GM12873 (cell line): ENCODE measurements at regions not wholly inside any gene's neighbourhood (a gene's known extent, or its start where the extent isn't known, plus 50 kb on each side); places are given as distances from the start of the nearest gene placed in this dataset.

Experiments used
- CTCF ChIP-seq: IDR thresholded peaks from 2 replicates; pipeline ENCODE4 v1.5.1; 2012; ENCODE audit warnings: low read depth, mild to moderate bottlenecking, moderate library complexity, low read length, control low read depth; ENCODE audit not compliant: insufficient read depth; ENCODE audit errors: missing control alignments

DNA sequence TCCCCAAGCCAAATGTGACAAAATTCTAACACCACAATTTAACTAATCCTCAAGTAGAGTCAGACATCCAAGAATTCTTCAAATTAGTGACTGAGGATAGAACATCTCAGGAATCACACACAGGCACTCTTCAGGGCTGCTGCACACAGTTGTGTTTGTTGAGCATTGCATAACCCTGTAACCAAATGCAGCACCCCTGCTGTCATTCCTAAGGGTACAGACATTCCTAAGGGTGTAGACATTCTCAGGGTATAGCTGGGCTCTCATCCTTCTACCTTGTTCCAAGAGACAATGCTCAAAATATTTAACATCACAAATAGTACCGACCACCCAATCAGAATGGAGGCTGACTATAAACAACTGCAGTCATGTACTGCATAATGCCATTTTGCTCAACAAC lies 107.1 kb upstream of the UBE2E2 start:
- no peak for TF ChIP-seq CTCF

GRCh38 chr3:23099021-23099420 lies 104.1 kb upstream of the UBE2E2 start:
- no peak for TF ChIP-seq CTCF

DNA sequence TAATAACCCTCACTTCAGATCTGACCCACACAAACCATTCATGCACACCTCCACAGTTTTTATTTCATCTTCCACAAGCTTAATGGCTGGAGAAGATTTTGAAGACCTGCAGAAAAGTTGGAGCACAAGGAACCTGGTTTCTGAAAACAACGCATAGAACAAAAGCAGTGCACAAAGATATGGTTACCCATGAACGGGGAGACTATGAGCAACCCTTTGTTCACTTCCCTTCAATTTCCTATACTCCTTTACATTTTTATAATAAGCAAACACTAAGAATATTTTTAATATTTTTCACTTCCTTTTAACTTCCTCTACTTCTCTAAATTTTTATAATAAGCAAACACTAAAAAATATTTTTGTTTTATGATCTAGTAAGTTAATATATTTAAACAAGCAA lies 103.5 kb upstream of the UBE2E2 start:
- TF ChIP-seq CTCF: no peak

GRCh38 chr3:23100106-23100505 lies 103.0 kb upstream of the UBE2E2 start:
- TF ChIP-seq CTCF: no peak

- no peak for TF ChIP-seq CTCF
Measured at GRCh38 chr3:23103764-23104163, 99.4 kb upstream of the UBE2E2 start.

GRCh38 chr3:23105048-23105447 lies 98.1 kb upstream of the UBE2E2 start:
- no peak for TF ChIP-seq CTCF

DNA sequence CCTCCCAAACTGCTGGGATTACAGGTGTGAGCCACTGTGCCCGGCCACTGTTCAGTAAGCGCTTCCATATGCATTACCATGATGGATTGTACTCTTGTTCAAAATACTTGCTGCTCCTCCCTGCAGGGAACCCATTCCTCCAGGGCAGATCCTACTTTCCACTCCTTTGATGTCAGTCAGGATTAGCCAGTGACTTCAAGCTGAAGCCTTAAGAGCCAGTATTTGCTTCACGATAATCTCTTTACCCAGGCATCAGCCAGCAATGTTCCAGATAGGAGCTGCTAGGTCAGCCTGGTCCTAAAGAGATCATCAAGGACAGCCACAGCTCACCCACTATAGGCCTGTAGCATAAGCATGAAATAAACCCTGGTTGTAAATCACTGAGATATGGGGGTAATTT lies 96.5 kb upstream of the UBE2E2 start:
- no peak for TF ChIP-seq CTCF

DNA sequence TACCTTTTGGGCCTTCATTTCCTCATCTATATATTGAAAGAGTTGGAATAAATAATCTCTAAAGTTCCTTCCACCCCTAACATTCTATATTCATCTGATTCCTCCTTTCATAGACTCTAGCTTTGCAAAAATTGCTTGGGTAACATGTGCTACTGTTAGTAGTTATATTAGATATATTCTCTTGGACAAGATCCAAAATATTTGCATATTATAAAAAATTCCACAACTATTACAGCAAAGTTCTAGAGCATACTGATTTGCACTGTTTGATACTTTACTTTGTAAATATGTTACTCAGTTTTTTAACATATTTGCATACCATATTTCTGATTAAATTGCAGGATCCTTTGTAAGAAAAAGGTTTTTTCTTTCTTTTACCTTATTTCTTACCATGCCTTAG lies 95.9 kb upstream of the UBE2E2 start:
- no peak for TF ChIP-seq CTCF
